Gastrocnemius medialis (tissue), 4 donors: ENCODE measurements at regions not wholly inside any gene's neighbourhood (a gene's known extent, or its start where the extent isn't known, plus 50 kb on each side); places are given as distances from the start of the nearest gene placed in this dataset.

ENCODE experiments used
- POLR2A ChIP-seq, 2 donors: fragments of 450-650 bp; IDR thresholded peaks; one replicate each; pipeline ENCODE4 v1.6.1; 2017; ENCODE audit warnings: antibody characterized with exemption in 2 of 2, mild to moderate bottlenecking in 2 of 2, moderate library complexity in 2 of 2
- TF ChIP-seq, protein P1 (sequence below), 5 experiments: fragments of 450-650 bp in 3 of 5; fragments of 200-600 bp in 2 of 5; sonication (generic) in 2 of 5; IDR thresholded peaks in 4 of 5; conservative IDR thresholded peaks in 1 of 5; 1 replicate in 4 of 5; 2 replicates in 1 of 5; pipeline ENCODE4 v1.5.1; 2016 to 2019; ENCODE audit warnings: antibody characterized with exemption in 5 of 5, mild to moderate bottlenecking in 3 of 5, moderate library complexity in 3 of 5

DNA sequence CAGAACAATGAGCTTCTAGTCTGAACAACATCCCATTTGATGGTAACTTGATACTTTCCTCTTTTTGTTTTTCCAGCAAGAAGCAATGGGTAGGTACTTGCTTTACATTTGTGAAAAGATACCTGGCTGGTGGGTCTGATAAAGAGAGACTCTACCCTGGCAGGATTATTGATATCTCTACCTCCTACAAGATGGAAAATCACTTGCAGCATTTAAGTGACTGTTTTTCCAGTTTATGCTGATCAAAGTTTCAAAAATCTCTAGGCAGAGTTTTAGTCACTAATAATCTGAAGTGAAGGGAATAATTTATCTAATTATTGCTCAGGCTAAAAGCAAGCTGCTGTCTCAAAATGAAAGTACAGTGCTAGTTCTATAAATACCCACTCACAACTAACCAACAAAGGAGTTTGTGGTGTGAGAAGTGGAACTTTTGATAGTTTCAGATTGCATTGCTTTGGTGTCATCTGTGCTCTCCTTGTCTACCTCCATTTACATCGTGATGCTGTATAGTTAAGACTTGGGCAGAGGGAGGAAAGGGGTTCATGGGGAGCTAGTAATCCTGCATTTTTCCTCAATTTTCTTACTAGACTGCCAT, 86.0 kb upstream of the ANKRD1 start:
- TF ChIP-seq, protein P1, sequence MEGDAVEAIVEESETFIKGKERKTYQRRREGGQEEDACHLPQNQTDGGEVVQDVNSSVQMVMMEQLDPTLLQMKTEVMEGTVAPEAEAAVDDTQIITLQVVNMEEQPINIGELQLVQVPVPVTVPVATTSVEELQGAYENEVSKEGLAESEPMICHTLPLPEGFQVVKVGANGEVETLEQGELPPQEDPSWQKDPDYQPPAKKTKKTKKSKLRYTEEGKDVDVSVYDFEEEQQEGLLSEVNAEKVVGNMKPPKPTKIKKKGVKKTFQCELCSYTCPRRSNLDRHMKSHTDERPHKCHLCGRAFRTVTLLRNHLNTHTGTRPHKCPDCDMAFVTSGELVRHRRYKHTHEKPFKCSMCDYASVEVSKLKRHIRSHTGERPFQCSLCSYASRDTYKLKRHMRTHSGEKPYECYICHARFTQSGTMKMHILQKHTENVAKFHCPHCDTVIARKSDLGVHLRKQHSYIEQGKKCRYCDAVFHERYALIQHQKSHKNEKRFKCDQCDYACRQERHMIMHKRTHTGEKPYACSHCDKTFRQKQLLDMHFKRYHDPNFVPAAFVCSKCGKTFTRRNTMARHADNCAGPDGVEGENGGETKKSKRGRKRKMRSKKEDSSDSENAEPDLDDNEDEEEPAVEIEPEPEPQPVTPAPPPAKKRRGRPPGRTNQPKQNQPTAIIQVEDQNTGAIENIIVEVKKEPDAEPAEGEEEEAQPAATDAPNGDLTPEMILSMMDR (IDR thresholded peaks at IDR 0.05 in 4 of 5, conservative IDR thresholded peaks at IDR 0.05 in 1 of 5): no peak
- TF ChIP-seq POLR2A (IDR thresholded peaks at IDR 0.05): no peak
